HG03565 (cell line): ENCODE measurements at regions not wholly inside any gene's neighbourhood (a gene's known extent, or its start where the extent isn't known, plus 50 kb on each side); places are given as distances from the start of the nearest gene placed in this dataset.
"Not testable (repeated sequence)": the region's sequence is repeated elsewhere in the genome, so short reads cannot be mapped to it uniquely, and the experiment has no call there.

Experiments used
- ATAC-seq: cut with Tn5 transposase; IDR thresholded peaks from one replicate; pipeline ENCODE4 v1.9.1; 2021; ENCODE audit warnings: mild to moderate bottlenecking, moderate library complexity; ENCODE audit not compliant: unreplicated experiment

DNA sequence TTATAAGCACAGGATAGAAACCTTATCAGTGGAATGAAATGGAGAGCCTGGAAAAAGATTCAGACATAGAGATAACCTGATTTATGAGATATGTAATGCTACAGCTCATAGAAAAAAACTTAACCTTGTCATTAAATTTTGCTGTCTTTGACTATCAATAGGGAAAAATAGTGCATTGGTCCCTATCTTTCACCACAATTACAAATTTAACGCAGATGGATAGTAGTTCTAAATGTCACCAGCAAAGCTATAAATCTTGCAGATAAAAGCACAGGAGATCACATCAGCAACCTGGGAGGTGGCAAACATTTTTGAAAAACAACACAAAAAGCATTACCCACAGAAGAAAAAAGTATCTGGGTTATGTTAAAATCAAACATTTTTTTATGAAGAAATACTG lies 831.6 kb downstream of the BRINP3 start:
- ATAC-seq = no peak

DNA sequence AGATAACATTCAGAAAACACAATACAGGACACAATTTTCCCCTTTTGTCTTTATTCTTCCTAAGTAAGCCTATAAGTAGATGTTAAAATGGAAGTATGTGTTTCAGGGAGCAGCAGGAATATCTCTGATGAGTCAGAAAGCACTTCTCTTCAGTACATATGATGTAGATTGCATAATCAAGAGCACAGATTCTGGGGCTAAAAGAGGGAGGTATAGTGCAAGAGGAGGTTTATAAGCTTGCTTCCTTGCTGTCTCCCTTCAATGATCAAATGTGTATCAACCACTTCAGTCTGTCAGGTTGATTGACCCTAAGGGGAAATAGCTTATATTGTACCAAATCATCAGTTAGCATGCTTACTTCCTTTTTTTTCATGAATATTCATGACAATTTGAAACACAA lies 822.8 kb downstream of the BRINP3 start:
- no peak for ATAC-seq

DNA sequence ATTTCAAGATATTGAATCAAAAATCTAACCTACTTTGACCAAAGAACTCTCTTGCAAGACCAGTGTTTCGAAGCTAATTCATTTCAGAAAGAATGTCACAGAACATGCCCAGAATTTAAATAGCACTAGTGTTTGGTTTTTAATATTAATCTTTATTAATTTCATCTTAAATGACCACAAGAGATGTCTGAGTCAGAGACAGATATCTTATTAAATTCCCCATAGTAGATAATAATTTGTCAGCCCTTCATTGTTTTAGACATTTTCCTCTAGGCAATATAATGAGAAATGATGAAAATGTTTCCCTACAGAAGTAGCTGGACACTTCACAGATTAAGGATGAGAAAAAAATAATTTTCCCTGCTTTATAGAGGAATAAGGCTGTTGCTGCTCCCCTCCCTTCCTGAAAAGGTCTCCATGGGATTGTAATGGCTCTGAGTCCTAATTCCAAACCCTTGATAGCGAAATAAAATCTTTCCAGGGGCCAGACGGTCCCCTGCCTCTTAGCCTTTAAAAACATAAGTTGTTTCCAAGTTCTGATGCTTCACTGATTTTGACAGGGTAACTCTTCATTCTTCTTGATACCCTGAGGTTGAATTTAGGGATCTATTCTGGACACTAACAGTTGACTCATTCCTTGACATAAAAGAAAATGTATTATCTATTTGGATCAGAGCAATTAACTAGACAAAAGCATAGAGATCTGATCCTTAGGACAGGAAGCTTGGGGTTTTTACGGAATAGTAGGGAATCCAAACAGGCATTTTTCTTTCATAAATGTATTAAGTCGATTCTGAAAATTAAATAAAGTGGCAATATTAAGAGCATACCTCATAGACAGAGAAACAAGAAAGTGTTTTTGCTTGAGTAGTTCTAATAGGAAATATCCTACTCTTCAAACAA lies 820.8 kb downstream of the BRINP3 start:
- no peak for ATAC-seq

DNA sequence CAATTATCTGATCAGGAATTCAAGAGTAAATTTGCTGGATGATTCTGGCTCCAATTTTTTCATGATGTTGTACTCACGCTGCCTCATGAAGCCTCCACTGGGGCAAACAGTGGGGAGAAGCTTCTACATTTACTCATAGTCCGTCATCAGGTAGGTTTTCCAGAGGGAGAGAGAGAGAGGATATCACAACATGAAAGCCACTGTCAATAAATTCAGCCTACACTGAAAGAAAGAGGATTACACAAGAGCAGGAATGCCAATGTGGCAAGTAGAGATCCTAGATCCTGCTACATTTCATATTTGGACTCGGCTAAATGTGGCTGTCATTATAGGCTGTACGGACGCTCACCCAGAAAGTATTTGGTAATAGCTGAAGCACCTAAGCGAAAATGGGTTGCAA lies 819.9 kb downstream of the BRINP3 start:
- no peak for ATAC-seq

DNA sequence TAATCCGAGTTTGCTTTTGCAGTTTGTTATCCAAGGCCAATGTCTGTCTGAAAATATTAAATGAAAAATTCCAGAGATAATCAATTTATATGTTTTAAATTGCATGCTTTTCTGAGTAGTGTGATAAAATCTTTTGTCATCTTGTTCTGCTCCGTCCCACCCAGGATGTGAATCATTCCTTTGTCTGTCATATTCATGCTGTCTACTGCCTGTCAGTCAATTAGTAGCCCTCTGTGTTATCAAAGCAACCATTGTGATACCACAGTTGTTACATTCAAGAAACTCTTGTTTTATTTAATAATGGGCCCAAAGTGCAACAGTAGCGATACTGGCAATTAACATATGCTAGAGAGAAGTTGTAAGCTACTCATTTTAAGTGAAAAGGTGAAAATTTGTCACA lies 819.3 kb downstream of the BRINP3 start:
- ATAC-seq = no peak

DNA sequence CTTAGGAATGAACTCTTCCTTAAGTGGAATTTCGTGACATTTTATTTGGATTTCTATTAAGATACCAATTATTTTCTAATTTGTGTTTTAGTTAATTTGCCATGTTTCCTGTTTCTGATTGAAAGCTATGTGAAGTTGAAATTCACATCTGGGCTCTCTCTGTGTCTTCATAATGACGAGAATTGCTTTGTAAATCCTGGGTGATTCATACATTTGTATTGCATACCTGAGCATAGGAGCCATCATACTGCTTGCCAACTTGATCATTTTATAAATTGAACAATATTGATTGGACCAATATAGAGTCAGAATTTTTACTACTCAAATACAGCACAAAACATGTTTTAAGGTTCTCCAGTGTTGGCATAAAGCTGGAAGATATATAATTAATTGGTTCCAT lies 817.9 kb downstream of the BRINP3 start:
- no peak for ATAC-seq

DNA sequence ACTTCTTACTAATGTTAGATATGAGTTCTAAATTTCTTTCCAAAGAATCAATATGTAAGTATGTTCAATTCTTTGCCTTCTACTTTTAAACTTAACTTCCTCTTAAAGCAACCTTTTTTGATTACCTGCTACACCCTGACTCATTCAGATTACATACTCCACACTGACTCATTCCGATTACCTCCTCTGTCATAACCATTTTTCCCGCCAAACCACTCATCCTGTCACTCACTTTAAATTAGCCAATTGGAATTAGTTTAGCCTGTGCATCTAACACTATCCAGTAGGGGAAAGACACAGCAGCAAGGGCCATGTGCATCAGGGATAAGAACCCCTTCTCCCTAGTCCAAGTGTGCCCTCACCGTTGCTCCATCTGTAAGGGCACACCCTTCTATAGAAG lies 815.5 kb downstream of the BRINP3 start:
- ATAC-seq = no peak

DNA sequence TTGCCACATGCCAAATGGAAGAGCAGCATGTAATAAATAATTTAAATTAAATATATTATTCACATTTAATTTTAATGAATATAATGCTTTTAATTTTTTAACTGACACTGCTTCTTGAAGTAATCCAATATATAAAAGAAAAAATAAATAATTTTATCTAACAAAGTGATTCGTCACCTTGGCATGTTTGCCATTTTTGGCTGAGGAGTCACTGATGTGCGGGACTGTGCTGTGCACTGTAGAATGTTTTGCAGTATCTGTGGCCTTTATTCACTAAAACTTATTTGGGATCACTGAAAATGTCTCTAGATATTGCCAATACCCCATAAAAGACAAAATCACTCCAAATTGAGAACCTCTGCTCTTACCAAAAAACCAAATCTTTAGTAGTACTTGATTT lies 807.8 kb downstream of the BRINP3 start:
- no peak for ATAC-seq

DNA sequence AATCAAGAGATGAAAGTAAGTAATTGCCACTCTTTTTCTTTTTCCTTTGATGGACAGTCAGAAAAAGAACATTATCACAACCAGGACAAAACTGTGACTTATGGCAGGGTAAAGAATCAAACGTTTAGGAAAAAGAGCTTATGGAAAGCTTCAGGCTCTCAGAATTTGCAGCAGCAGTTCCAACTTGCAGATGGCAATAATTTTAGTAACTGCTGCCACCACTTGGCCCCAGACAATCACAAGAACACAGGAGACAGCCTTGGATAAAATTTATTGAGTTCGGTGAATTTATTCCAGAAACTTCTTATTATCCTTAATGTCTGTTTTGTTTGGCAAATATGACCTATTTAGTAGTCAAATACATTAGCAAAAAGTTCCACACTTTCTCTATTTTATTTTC lies 804.4 kb downstream of the BRINP3 start:
- ATAC-seq = no peak

DNA sequence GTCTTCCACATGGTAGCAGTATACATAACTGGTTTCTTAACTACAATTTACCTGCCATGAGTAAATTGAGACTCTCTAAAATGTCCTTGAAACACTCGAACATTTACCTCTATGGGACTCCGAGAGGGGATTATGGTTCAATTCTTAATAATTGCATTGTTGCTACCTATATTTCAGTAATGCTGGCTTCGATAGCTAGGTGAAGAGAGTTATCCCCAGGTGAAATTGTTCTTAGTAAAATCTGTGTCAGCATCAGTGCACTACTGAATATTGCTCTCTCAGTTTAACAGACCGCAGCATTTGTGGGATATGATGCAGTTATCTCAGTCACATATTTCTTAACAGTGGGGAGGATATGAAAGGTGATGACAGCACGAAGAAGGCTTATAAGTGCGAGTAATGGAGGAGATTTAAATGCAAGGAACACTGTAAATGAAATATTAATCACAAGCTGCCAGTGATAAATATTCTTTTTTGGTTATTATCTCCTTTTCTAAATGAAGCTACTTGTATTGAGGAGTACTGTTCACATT lies 801.9 kb downstream of the BRINP3 start:
- no peak for ATAC-seq

DNA sequence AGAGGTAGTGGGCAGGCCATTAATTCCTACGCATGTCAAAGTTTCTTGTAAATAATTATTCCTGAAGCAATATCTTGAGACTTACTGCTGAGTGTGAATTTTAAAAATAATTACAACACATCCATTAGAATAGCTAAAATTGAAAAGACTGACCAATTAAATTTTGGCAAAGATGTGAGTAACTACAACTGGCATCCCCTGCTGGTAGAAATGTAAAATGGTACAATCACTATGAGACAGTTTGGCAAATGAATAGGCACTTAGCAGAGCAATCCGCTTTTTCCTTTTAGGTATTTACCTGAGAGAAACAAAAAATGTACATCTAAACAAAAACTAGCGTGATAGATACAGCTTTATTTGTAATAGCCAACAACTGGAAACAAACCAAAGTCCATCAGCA lies 798.9 kb downstream of the BRINP3 start:
- no peak for ATAC-seq

DNA sequence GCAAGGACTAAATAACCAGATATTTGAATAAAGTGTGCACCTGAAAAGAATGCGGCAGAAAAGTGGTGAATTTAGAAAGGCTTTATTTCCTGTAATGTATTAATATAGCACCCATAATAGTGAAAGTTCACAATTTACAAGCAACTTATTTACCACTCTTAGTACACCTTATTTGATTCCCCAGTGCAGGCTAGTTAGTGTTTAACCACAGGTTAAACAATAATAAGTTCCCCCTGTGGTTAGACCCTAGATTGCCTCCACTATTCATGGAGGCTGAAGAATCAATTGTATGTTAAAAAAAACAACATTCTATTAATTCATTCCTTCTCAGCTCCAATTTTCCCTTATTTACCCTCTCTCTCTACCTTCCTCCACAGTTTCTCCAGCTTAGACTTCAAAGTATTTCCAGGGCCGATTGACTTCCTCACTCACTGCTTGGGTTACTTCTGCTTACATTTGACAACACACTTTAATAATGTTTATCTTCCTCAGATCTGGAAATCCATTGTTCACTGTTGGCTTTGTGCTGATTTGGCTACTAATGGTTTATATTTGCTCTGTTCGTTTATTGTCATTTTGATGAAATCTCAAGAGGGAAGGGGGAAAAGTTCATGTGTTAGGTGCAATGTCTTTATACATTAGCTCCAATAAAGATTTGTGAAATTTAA lies 796.3 kb downstream of the BRINP3 start:
- no peak for ATAC-seq

DNA sequence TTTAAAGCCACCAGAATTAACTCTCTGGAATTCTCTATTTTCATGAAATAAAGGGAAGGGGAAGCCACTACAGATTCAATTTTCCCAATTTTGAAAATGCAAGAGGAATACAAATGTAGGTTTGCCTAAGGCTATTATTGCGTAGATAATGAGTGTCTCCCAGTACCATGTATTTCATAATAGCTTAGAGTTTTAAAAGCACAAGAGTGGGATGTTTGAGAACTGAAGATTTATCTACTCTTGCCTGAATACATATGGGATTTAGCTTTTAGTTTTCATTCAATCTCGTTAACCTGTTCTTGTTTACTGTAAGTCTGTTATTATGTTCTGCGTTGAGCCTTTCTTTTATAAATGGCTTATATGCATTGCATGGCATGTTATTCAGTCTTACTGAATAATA lies 795.1 kb downstream of the BRINP3 start:
- no peak for ATAC-seq

DNA sequence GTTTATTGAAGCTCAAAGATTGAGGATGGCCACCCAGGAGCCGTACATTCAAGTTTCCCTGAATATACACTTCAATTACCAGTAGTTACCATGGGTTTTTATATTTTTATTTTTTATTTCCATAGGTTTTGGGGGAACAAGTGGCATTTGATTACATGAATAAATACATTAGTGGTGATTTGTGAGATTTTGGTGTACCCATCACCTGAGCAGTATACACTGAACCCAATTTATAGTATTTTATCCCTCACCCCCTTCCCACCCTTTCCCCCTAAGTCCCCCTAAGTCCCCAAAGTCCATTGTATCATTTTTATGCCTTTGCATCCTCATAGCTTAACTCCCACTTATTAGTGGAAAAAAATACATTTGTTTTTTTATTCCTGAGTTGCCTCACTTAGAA lies 791.4 kb downstream of the BRINP3 start:
- ATAC-seq = no peak

DNA sequence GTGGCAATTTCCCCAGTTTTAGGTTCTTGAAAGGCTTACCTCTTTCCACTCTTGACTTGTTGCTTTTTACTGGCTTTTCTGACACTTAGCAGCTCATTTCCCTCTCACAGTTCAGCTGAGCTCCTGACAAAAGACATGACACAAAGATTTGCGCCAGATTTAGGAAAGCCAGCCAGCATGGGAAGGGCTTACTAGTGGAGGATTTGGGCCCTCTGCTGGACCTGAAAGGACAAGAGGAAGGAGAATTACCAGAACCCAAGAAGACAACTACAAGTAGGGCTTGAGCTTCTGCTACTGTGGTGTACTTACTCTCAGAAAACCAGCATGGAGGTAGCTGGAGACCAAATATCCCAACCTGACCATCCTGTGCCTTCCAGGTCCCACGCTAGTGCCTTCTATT lies 784.5 kb downstream of the BRINP3 start:
- no peak for ATAC-seq

DNA sequence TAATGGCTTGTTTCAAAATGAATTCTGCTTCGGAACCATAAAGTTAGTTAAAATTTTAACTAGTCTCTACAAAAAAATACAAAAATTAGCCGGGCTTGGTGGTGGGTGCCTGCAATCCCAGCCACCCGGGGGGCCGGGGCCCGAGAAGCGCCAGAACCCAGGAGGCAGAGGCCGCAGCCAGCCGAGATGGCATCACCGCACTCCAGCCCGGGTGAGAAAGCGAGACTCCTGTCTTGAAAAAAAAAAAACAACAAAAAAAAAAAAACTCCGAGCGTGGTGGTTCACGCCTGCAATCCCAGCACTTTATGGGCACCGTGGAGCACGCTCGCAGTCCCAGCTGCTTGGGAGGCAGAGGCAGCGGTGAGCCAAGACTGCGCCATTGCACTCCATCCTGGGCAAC lies 781.4 kb downstream of the BRINP3 start:
- no peak for ATAC-seq

DNA sequence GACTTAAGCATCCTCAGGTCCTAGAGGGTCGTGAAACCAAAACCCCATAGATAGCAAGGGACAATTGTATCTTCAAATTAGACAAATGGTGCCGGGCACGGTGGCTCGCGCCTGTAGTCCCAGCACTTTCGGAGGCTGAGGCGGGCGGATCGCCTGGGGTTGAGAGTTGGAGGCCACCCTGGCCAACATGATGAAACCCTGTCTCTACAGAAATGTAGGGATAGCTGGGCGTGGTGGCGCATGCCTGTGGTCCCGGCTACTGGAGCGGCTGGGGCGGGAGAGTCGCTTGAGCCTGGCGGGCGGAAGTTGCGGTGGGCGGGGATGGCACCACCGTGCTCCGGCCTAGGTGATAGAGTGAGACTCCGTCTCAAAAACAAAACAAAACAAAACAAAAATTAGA lies 780.6 kb downstream of the BRINP3 start:
- no peak for ATAC-seq

DNA sequence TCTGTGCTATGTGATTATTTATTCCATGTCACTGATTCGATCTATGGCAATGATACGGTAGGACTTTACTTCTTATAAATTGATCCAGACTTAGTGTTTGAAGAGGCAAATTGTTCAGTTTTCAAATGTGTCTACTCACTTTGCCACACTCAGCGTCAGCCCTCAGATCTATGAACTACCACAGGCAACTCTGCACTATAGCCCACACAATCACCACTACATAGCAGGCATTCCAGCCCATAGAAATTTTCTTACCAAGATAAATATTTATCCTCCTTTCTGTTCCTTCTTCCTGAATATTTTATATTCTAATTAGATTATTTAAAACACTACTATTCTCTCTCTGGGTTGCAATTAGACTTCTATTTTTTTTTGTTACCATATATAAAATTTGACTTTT lies 776.1 kb downstream of the BRINP3 start:
- ATAC-seq = no peak

DNA sequence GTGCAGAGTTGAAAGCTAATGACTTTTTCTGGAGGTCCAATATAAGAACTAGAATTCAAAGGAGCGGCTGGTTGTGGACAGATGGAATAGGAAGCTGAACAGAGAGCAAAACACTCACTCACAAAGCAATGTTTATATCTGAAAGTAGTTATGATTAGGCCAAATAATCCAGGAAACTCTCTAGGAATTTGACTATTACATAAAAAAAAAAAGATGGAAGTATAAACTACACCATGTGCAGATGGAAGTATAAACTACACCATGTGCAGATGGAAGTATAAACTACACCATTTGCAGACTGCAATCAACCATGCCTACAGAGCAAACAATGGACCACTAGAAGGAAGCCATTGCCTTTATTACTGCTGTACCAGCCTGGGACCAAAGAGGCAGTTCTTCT lies 771.1 kb downstream of the BRINP3 start:
- no peak for ATAC-seq

DNA sequence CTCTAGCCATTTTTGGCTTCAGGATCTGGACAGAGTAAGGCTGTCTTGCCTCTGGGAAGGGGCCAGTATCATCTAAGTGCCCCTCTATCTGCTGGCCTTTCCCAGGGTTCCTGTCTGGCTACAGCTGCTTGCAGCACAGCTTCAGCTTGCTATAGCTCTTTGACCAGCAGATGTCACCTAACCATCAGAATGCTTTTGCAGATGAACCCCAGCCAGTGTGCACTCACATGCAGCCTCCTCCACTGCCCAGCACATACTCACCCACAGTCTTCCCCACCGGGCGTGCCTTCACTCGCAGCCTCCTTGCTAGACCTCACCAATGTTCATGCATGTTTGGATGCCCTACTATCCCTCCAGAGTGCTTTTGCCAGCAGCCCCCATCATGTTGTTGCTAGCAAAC lies 769.0 kb downstream of the BRINP3 start:
- no peak for ATAC-seq

DNA sequence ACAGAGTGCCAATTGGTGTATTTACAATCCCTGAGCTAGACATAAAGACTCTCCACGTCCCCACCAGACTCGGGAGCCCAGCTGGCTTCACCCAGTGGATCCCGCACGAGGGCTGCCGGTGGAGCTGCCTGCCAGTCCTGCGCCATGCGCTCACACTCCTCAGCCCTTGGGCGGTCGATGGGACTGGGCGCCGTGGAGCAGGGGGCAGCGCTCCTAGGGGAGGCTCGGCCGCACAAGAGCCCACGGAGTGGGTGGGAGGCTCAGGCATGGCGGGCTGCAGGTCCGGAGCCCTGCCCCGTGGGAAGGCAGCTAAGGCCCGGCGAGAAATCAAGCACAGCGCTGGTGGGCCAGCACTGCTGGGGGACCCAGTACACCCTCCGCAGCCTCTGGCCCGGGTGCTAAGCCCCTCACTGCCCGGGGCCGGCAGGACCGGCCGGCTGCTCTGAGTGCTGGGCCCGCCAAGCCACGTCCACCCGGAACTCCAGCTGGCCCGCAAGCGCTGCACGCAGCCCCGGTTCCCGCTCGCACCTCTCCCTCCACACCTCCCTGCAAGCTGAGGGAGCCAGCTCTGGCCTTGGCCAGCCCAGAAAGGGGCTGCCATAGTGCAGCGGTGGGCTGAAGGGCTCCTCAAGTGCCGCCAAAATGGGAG lies 759.4 kb downstream of the BRINP3 start:
- ATAC-seq = not testable (repeated sequence)

DNA sequence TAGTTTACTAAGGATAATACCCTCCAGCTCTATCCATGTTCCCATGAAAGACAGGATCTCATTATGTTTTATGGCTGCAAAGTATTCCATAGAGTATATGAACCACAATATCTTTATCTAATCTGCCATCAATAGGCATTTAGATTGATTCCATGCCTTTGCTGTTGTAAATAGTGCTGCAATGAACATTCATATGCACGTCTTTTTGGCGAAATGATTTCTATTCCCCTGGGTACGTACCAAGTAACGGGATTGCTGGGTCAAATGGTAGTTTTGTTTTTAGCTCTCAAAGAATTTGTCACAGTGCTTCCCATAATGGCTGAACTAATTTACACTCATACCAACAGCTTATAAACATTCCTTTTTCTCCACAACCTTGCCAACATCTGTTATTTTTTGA lies 750.9 kb downstream of the BRINP3 start:
- ATAC-seq = no peak
